WTC11 (cell line): ENCODE measurements at regions not wholly inside any gene's neighbourhood (a gene's known extent, or its start where the extent isn't known, plus 50 kb on each side); places are given as distances from the start of the nearest gene placed in this dataset.

Source experiments
- ATAC-seq: fragments of 200-7000 bp; cut with Tn5 transposase; 2 replicates; pipeline ENCODE4 v1.10.0; 2021; ENCODE audit warnings: mild to moderate bottlenecking, moderate library complexity
- CTCF ChIA-PET: fragments of 300-600 bp; sonication (Branson Sonifier 250); formaldehyde crosslinking; loops from one replicate; lab custom pipeline; 2021; ENCODE audit warnings: antibody characterized with exemption; lab: Charles Lee
- POLR2A ChIA-PET: fragments of 350-600 bp; sonication (Branson Sonifier 250); formaldehyde crosslinking; loops from one replicate; lab custom pipeline; 2021; ENCODE audit warnings: antibody characterized with exemption; lab: Charles Lee
- DNase-seq: peaks from one replicate; pipeline ENCODE4 v3.0.0; 2021; ENCODE audit warnings: low spot score
- H3K27ac Mint-ChIP-seq: 2 replicates; pipeline ENCODE4 v1.8.0; 2021; ENCODE audit warnings: mixed read lengths
- H3K27me3 Mint-ChIP-seq: 2 replicates; pipeline ENCODE4 v1.8.0; 2021; ENCODE audit warnings: low read depth, mild to moderate bottlenecking, moderate library complexity, mixed read lengths
- H3K36me3 Mint-ChIP-seq: 2 replicates; pipeline ENCODE4 v1.8.0; 2021; ENCODE audit warnings: mixed read lengths
- H3K4me1 Mint-ChIP-seq: 2 replicates; pipeline ENCODE4 v1.8.0; 2022; ENCODE audit warnings: mixed read lengths
- H3K4me3 Mint-ChIP-seq: 2 replicates; pipeline ENCODE4 v1.8.0; 2021; ENCODE audit warnings: mild to moderate bottlenecking, moderate library complexity, mixed read lengths
- H3K9me3 Mint-ChIP-seq: 2 replicates; pipeline ENCODE4 v1.8.0; 2021; ENCODE audit warnings: mixed read lengths
- CBFB ChIP-seq: sonication (generic); formaldehyde crosslinking; IDR thresholded peaks from 2 replicates; pipeline ENCODE4 v1.8.1; 2022; ENCODE audit warnings: mild to moderate bottlenecking, low read depth, missing genetic modification reagents
- E2F1 ChIP-seq: sonication (generic); formaldehyde crosslinking; IDR thresholded peaks from 2 replicates; pipeline ENCODE4 v1.8.0; 2022; ENCODE audit warnings: mild to moderate bottlenecking, missing genetic modification reagents
- EMX1 ChIP-seq: fragments of 250-450 bp; sonication (Bioruptor Pico); IDR thresholded peaks from 2 replicates; pipeline ENCODE4 v1.8.0; 2021; ENCODE audit warnings: mild to moderate bottlenecking
- FOXP1 ChIP-seq: sonication (generic); formaldehyde crosslinking; IDR thresholded peaks from 2 replicates; pipeline ENCODE4 v1.8.0; 2022; ENCODE audit warnings: missing genetic modification reagents, mild to moderate bottlenecking, moderate library complexity, borderline replicate concordance
- GABPB1 ChIP-seq: sonication (generic); formaldehyde crosslinking; IDR thresholded peaks from 2 replicates; pipeline ENCODE4 v1.8.1; 2023; ENCODE audit warnings: mild to moderate bottlenecking, missing genetic modification reagents
- GRHL2 ChIP-seq: fragments of 250-450 bp; sonication (Bioruptor Pico); IDR thresholded peaks from 2 replicates; pipeline ENCODE4 v1.8.0; 2022; ENCODE audit warnings: mild to moderate bottlenecking, moderate library complexity; ENCODE audit not compliant: insufficient replicate concordance, severe bottlenecking
- GTF2I ChIP-seq: fragments of 250-450 bp; sonication (Bioruptor Pico); conservative IDR thresholded peaks from 2 replicates; pipeline ENCODE4 v1.4.0; 2021; ENCODE audit warnings: mild to moderate bottlenecking
- HMGA2 ChIP-seq: fragments of 250-450 bp; sonication (Bioruptor Pico); IDR thresholded peaks from 2 replicates; pipeline ENCODE4 v1.4.0; 2021; ENCODE audit warnings: mild to moderate bottlenecking, moderate library complexity
- MYBL2 ChIP-seq: sonication (generic); formaldehyde crosslinking; IDR thresholded peaks from 2 replicates; pipeline ENCODE4 v1.8.1; 2023; ENCODE audit warnings: mild to moderate bottlenecking, moderate library complexity, missing genetic modification reagents
- NFYB ChIP-seq: sonication (generic); formaldehyde crosslinking; conservative IDR thresholded peaks from 2 replicates; pipeline ENCODE4 v1.8.0; 2022; ENCODE audit warnings: low read depth, missing genetic modification reagents
- NR1H2 ChIP-seq: sonication (generic); formaldehyde crosslinking; IDR thresholded peaks from 2 replicates; pipeline ENCODE4 v1.9.0; 2021; ENCODE audit warnings: mild to moderate bottlenecking, moderate library complexity, missing genetic modification reagents
- NR3C1 ChIP-seq: sonication (generic); formaldehyde crosslinking; conservative IDR thresholded peaks from 2 replicates; pipeline ENCODE4 v1.8.1; 2023; ENCODE audit warnings: low read depth, mild to moderate bottlenecking, missing genetic modification reagents
- OVOL2 ChIP-seq: fragments of 250-450 bp; sonication (Bioruptor Pico); IDR thresholded peaks from 2 replicates; pipeline ENCODE4 v1.9.0; 2021; ENCODE audit warnings: mild to moderate bottlenecking, borderline replicate concordance
- RELA ChIP-seq: sonication (generic); formaldehyde crosslinking; IDR thresholded peaks from 2 replicates; pipeline ENCODE4 v1.8.1; 2022; ENCODE audit warnings: missing genetic modification reagents, mild to moderate bottlenecking, borderline replicate concordance
- SOX15 ChIP-seq: fragments of 250-450 bp; sonication (Bioruptor Pico); IDR thresholded peaks from 2 replicates; pipeline ENCODE4 v1.9.0; 2021; ENCODE audit warnings: mild to moderate bottlenecking
- TP53 ChIP-seq: sonication (generic); formaldehyde crosslinking; IDR thresholded peaks from 2 replicates; pipeline ENCODE4 v1.8.1; 2023; ENCODE audit warnings: mild to moderate bottlenecking, missing genetic modification reagents
- ZNF138 ChIP-seq: sonication (generic); formaldehyde crosslinking; conservative IDR thresholded peaks from 2 replicates; pipeline ENCODE4 v1.8.1; 2022; ENCODE audit warnings: mild to moderate bottlenecking, moderate library complexity, missing genetic modification reagents
- ZNF219 ChIP-seq: sonication (generic); formaldehyde crosslinking; IDR thresholded peaks from 2 replicates; pipeline ENCODE4 v1.8.0; 2023; ENCODE audit warnings: missing genetic modification reagents, mild to moderate bottlenecking, borderline replicate concordance
- ZNF232 ChIP-seq: sonication (generic); formaldehyde crosslinking; IDR thresholded peaks from 2 replicates; pipeline ENCODE4 v1.8.0; 2022; ENCODE audit warnings: mild to moderate bottlenecking, missing genetic modification reagents
- ZNF317 ChIP-seq: sonication (generic); formaldehyde crosslinking; IDR thresholded peaks from 2 replicates; pipeline ENCODE4 v1.8.1; 2023; ENCODE audit warnings: low read depth, mild to moderate bottlenecking, moderate library complexity, missing genetic modification reagents, borderline replicate concordance
- ZNF396 ChIP-seq: fragments of 250-450 bp; sonication (Bioruptor Pico); IDR thresholded peaks from 2 replicates; pipeline ENCODE4 v1.8.0; 2021; ENCODE audit warnings: mild to moderate bottlenecking, moderate library complexity, borderline replicate concordance
- ZNF671 ChIP-seq: fragments of 250-450 bp; sonication (Bioruptor Pico); IDR thresholded peaks from 2 replicates; pipeline ENCODE4 v1.8.0; 2021; ENCODE audit warnings: mild to moderate bottlenecking
- TF ChIP-seq, protein P1 (sequence below): fragments of 200-600 bp; IDR thresholded peaks from 2 replicates; pipeline ENCODE4 v1.8.0; 2022; ENCODE audit warnings: antibody characterized with exemption
- TF ChIP-seq, protein P2 (sequence below): sonication (generic); formaldehyde crosslinking; IDR thresholded peaks from 2 replicates; pipeline ENCODE4 v1.8.0; 2022; ENCODE audit warnings: missing genetic modification reagents
- TF ChIP-seq, protein P3 (sequence below): sonication (generic); formaldehyde crosslinking; IDR thresholded peaks from 2 replicates; pipeline ENCODE4 v1.8.0; 2022; ENCODE audit warnings: mild to moderate bottlenecking, missing genetic modification reagents
- TF ChIP-seq, protein P4 (sequence below): fragments of 250-450 bp; sonication (Bioruptor Pico); IDR thresholded peaks from 2 replicates; pipeline ENCODE4 v2.1.2; 2022; ENCODE audit warnings: mild to moderate bottlenecking, moderate library complexity
- TF ChIP-seq, protein P5 (sequence below): sonication (generic); formaldehyde crosslinking; IDR thresholded peaks from 2 replicates; pipeline ENCODE4 v1.8.1; 2023; ENCODE audit warnings: mild to moderate bottlenecking, missing genetic modification reagents, moderate library complexity

GRCh38 chr5:74162524-74162923 is 478.0 kb downstream of the ENC1 start:
- Mint-ChIP-seq H3K4me3 (no peak overlapping the region), H3K4me1 (peaks cover 10% of the 10 kb centered on the region), H3K27me3 (no peaks in the 10 kb centered on the region), H3K9me3 (no peaks in the 10 kb centered on the region), H3K27ac (no peak overlapping the region), H3K36me3 (no peaks in the 10 kb centered on the region)
- ATAC-seq (no peak), DNase-seq (no peak)
- TF ChIP-seq, protein P1, sequence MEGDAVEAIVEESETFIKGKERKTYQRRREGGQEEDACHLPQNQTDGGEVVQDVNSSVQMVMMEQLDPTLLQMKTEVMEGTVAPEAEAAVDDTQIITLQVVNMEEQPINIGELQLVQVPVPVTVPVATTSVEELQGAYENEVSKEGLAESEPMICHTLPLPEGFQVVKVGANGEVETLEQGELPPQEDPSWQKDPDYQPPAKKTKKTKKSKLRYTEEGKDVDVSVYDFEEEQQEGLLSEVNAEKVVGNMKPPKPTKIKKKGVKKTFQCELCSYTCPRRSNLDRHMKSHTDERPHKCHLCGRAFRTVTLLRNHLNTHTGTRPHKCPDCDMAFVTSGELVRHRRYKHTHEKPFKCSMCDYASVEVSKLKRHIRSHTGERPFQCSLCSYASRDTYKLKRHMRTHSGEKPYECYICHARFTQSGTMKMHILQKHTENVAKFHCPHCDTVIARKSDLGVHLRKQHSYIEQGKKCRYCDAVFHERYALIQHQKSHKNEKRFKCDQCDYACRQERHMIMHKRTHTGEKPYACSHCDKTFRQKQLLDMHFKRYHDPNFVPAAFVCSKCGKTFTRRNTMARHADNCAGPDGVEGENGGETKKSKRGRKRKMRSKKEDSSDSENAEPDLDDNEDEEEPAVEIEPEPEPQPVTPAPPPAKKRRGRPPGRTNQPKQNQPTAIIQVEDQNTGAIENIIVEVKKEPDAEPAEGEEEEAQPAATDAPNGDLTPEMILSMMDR = no peak
- TF ChIP-seq GRHL2 (CRISPR knock-in tag) = no peak
- TF ChIP-seq GTF2I (CRISPR knock-in tag) = no peak
- TF ChIP-seq NFYB = no peak
- no peak for TF ChIP-seq NR1H2 (CRISPR knock-in tag)
- TF ChIP-seq, protein P2, sequence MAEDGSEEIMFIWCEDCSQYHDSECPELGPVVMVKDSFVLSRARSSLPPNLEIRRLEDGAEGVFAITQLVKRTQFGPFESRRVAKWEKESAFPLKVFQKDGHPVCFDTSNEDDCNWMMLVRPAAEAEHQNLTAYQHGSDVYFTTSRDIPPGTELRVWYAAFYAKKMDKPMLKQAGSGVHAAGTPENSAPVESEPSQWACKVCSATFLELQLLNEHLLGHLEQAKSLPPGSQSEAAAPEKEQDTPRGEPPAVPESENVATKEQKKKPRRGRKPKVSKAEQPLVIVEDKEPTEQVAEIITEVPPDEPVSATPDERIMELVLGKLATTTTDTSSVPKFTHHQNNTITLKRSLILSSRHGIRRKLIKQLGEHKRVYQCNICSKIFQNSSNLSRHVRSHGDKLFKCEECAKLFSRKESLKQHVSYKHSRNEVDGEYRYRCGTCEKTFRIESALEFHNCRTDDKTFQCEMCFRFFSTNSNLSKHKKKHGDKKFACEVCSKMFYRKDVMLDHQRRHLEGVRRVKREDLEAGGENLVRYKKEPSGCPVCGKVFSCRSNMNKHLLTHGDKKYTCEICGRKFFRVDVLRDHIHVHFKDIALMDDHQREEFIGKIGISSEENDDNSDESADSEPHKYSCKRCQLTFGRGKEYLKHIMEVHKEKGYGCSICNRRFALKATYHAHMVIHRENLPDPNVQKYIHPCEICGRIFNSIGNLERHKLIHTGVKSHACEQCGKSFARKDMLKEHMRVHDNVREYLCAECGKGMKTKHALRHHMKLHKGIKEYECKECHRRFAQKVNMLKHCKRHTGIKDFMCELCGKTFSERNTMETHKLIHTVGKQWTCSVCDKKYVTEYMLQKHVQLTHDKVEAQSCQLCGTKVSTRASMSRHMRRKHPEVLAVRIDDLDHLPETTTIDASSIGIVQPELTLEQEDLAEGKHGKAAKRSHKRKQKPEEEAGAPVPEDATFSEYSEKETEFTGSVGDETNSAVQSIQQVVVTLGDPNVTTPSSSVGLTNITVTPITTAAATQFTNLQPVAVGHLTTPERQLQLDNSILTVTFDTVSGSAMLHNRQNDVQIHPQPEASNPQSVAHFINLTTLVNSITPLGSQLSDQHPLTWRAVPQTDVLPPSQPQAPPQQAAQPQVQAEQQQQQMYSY (CRISPR knock-in tag) = no peak
- no peak for TF ChIP-seq OVOL2 (CRISPR knock-in tag)
- TF ChIP-seq ZNF671 = no peak
- TF ChIP-seq E2F1 (CRISPR knock-in tag) = no peak
- TF ChIP-seq TP53 (CRISPR knock-in tag) = no peak
- TF ChIP-seq MYBL2 (CRISPR knock-in tag) = no peak
- TF ChIP-seq NR3C1 = no peak
- TF ChIP-seq, protein P3, sequence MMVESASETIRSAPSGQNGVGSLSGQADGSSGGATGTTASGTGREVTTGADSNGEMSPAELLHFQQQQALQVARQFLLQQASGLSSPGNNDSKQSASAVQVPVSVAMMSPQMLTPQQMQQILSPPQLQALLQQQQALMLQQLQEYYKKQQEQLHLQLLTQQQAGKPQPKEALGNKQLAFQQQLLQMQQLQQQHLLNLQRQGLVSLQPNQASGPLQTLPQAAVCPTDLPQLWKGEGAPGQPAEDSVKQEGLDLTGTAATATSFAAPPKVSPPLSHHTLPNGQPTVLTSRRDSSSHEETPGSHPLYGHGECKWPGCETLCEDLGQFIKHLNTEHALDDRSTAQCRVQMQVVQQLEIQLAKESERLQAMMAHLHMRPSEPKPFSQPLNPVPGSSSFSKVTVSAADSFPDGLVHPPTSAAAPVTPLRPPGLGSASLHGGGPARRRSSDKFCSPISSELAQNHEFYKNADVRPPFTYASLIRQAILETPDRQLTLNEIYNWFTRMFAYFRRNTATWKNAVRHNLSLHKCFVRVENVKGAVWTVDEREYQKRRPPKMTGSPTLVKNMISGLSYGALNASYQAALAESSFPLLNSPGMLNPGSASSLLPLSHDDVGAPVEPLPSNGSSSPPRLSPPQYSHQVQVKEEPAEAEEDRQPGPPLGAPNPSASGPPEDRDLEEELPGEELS (CRISPR knock-in tag) = no peak
- TF ChIP-seq, protein P4, sequence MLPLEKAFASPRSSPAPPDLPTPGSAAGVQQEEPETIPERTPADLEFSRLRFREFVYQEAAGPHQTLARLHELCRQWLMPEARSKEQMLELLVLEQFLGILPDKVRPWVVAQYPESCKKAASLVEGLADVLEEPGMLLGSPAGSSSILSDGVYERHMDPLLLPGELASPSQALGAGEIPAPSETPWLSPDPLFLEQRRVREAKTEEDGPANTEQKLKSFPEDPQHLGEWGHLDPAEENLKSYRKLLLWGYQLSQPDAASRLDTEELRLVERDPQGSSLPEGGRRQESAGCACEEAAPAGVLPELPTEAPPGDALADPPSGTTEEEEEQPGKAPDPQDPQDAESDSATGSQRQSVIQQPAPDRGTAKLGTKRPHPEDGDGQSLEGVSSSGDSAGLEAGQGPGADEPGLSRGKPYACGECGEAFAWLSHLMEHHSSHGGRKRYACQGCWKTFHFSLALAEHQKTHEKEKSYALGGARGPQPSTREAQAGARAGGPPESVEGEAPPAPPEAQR (CRISPR knock-in tag) = no peak
- ChIA-PET CTCF (no interaction called here), POLR2A (no interaction called here)

DNA sequence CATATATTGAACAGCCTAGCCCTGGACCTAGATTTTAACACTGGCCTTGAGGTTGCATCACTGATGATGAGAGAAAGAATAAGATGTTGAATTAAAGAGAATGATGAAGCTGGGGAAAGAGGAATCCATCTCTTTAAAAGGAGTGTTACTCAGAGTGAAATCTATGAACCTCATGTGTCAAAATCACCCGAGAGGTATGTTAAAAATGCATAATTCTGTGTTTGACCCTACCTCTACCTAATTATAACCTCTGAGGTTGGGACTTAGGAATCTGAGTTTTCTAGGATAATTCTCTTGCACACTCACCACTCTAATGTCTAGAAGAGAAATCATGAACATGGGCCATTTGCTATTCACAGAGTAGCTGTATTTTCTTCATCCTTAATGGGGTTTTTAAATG is 479.4 kb downstream of the ENC1 start:
- no peak overlapping the region for H3K27ac Mint-ChIP-seq
- H3K4me3 Mint-ChIP-seq = no peak overlapping the region
- TF ChIP-seq SOX15 (CRISPR knock-in tag) (no peak), HMGA2 (CRISPR knock-in tag) (no peak), ZNF232 (CRISPR knock-in tag) (no peak), GABPB1 (no peak), OVOL2 (CRISPR knock-in tag) (no peak), ZNF138 (CRISPR knock-in tag) (no peak), ZNF396 (CRISPR knock-in tag) (no peak), RELA (no peak), FOXP1 (CRISPR knock-in tag) (no peak), EMX1 (CRISPR knock-in tag) (no peak), NR3C1 (no peak), ZNF317 (CRISPR knock-in tag) (no peak), ZNF219 (CRISPR knock-in tag) (no peak), GTF2I (CRISPR knock-in tag) (no peak), CBFB (CRISPR knock-in tag) (no peak)
- TF ChIP-seq, protein P5, sequence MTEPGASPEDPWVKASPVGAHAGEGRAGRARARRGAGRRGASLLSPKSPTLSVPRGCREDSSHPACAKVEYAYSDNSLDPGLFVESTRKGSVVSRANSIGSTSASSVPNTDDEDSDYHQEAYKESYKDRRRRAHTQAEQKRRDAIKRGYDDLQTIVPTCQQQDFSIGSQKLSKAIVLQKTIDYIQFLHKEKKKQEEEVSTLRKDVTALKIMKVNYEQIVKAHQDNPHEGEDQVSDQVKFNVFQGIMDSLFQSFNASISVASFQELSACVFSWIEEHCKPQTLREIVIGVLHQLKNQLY = no peak
- ATAC-seq = no peak
- H3K4me1 Mint-ChIP-seq = peaks cover 9% of the 10 kb centered on the region
- H3K9me3 Mint-ChIP-seq = no peaks in the 10 kb centered on the region
- H3K36me3 Mint-ChIP-seq = no peaks in the 10 kb centered on the region
- no peak for DNase-seq
- POLR2A ChIA-PET = no interaction called here
- CTCF ChIA-PET = no interaction called here
- no peaks in the 10 kb centered on the region for H3K27me3 Mint-ChIP-seq
